Stimulated activated CD8-positive, alpha-beta memory T cell treated with anti-CD3 and anti-CD28 coated beads, Interleukin-12 subunit alpha, Interleukin-12 subunit beta, amount 100 ng/mL, for 1 hour (primary cell): ENCODE measurements at regions not wholly inside any gene's neighbourhood (a gene's known extent, or its start where the extent isn't known, plus 50 kb on each side); places are given as distances from the start of the nearest gene placed in this dataset.

Experiments
- DNase-seq: peaks from one replicate; pipeline ENCODE4 v3.0.0-alpha.2; 2020; ENCODE audit warnings: low read depth

DNA sequence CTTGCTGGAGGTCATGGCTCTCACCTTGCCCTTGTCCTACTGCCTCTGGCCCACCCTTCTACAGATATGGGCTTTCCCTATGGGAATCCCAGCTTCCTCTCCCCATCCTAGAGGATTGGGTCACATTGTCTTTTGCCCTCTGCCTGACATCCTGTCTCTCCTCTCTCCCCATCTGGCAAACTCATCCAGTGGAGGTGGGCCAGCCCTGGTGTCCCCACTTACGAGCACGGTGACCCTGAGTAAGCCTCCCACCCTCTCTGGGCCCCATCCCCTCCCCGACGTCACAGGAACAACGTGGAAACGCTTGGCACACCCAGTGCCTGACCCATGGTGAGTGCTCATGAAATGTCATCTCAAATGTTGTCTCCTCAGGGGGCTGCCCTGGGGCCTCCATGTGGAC is 56.1 kb upstream of the ID3 start:
- no peak for DNase-seq

GRCh38 chr1:23614032-23614660 is 54.8 kb upstream of the ID3 start:
- no peak for DNase-seq

- no peak for DNase-seq
Measured at GRCh38 chr1:23613191-23614031, 54.1 kb upstream of the ID3 start.

DNA sequence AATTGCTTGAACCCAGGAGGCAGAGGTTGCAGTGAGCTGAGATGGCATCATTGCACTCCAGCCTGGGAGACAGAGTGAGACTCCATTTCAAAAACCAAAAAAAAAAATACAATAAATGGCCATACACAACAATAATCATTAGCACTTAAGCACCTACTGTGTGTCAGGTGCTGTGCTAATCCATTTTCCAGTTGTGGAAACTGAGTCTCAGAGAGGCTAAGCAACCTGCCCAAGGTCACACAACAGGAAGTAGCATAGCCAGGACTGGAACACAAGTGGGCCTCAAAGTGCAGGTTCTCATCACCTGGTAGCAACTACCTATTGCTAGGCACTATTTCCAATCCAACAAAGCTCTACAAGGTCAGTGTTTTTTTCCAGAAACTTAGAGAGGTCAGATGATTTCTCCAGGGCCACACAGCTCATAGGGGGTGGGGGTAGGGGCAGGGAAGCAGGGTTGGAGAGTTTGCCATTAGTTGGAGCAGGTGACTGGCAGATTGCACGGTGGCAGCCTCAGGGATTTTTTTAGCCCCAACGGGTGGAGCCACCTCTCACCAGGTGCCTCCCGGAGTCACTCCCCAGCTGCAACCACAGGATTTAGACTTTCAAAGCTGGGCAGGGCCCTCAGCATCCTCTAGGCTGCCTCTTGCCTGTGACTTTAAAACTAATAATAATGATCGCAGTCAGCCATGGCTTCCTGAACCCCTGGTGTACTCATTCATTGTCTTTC is 52.5 kb upstream of the ID3 start:
- DNase-seq = no peak

DNA sequence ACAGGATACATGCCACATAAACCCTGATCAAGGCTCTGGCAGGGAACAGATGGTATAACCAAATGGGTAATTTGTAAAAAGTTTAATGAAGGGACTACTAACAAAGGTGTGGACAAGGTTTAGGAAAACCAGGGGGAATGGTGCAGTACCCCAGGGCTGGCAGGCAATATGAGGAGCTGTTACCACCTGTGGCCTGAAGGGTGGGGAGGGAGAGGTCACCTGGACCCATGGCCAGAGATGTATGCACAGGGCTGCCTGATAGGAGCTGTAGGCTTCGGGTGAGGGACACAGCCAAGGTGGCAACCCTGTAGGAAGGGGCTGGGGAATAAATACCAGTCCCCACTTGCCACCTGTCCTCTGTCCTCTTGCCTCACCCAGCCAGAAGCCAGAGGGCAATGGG is 51.4 kb upstream of the ID3 start:
- DNase-seq = no peak

GRCh38 chr1:23609971-23610370 is 50.7 kb upstream of the ID3 start:
- DNase-seq = no peak
